ENCODE measurements at regions not wholly inside any gene's neighbourhood (a gene's known extent, or its start where the extent isn't known, plus 50 kb on each side); places are given as distances from the start of the nearest gene placed in this dataset.

GRCh38 chr15:96756146-96756545 is 425.6 kb downstream of the NR2F2 start:
- Mint-ChIP-seq H3K9me3 (peaks cover 0 to 9% (median 2%) of the 10 kb centered on the region in 11 donors), H3K27ac (no peak overlapping the region), H3K27me3 (peaks cover 0 to 3% (median 0%) of the 10 kb centered on the region in 5 donors), H3K36me3 (no peaks in the 10 kb centered on the region), H3K4me3 (no peak overlapping the region), H3K4me1 (no peaks in the 10 kb centered on the region)
- ATAC-seq = no peak
- intact Hi-C loops (cut with micrococcal nuclease) = no loop called here
- no peaks in the 10 kb centered on the region for H3K36me3 ChIP-seq (ENCODE audit: control insufficient read depth in 2 of 3, insufficient read depth in 3 of 3, low read length in 3 of 3)
- H3K27ac ChIP-seq (ENCODE audit: low read depth, low read length) = no peak overlapping the region
- ChIA-PET CTCF (no interaction called here), POLR2A (no interaction called here)
- no peaks in the 10 kb centered on the region for H3K9me3 ChIP-seq (ENCODE audit: control insufficient read depth in 2 of 3, low read length in 3 of 3)
- H3K4me1 ChIP-seq (ENCODE audit: control insufficient read depth in 2 of 2, insufficient read depth in 2 of 2, low read length in 2 of 2) = no peaks in the 10 kb centered on the region
- DNase-seq = no peak
- no peaks in the 10 kb centered on the region for H3K27me3 ChIP-seq (ENCODE audit: control insufficient read depth in 2 of 2, insufficient read depth in 2 of 2, low read length in 2 of 2)
- no peak overlapping the region for H3K4me3 ChIP-seq (ENCODE audit: low read length)

- H3K36me3 ChIP-seq (ENCODE audit: control insufficient read depth in 2 of 3, insufficient read depth in 3 of 3, low read length in 3 of 3) = no peaks in the 10 kb centered on the region
- no peak for DNase-seq
- no peaks in the 10 kb centered on the region for H3K27me3 ChIP-seq (ENCODE audit: control insufficient read depth in 2 of 2, insufficient read depth in 2 of 2, low read length in 2 of 2)
- no peak overlapping the region for H3K4me3 ChIP-seq (ENCODE audit: low read length)
- H3K27me3 Mint-ChIP-seq = peaks cover 0 to 3% (median 0%) of the 10 kb centered on the region in 5 donors
- no peak overlapping the region for H3K27ac Mint-ChIP-seq
- no peaks in the 10 kb centered on the region for H3K9me3 ChIP-seq (ENCODE audit: control insufficient read depth in 2 of 3, low read length in 3 of 3)
- H3K27ac ChIP-seq (ENCODE audit: low read depth, low read length) = no peak overlapping the region
- intact Hi-C loops (cut with micrococcal nuclease) = no loop called here
- ATAC-seq = no peak
- ChIA-PET CTCF (no interaction called here), POLR2A (no interaction called here)
- H3K4me3 Mint-ChIP-seq = no peak overlapping the region
- H3K9me3 Mint-ChIP-seq = peaks cover 0 to 9% (median 2%) of the 10 kb centered on the region in 11 donors
- H3K4me1 ChIP-seq (ENCODE audit: control insufficient read depth in 2 of 2, insufficient read depth in 2 of 2, low read length in 2 of 2) = no peaks in the 10 kb centered on the region
- no peaks in the 10 kb centered on the region for H3K36me3 Mint-ChIP-seq
- H3K4me1 Mint-ChIP-seq = no peaks in the 10 kb centered on the region
Measured at GRCh38 chr15:96756656-96757055, 426.2 kb downstream of the NR2F2 start.

- ChIA-PET CTCF (no interaction called here), POLR2A (no interaction called here)
- no peak overlapping the region for H3K4me3 ChIP-seq (ENCODE audit: low read length)
- no peaks in the 10 kb centered on the region for H3K9me3 ChIP-seq (ENCODE audit: control insufficient read depth in 2 of 3, low read length in 3 of 3)
- H3K4me1 ChIP-seq (ENCODE audit: control insufficient read depth in 2 of 2, insufficient read depth in 2 of 2, low read length in 2 of 2) = no peaks in the 10 kb centered on the region
- peaks cover 0 to 5% (median 0%) of the 10 kb centered on the region in 11 donors for H3K9me3 Mint-ChIP-seq
- H3K4me1 Mint-ChIP-seq = no peaks in the 10 kb centered on the region
- no peaks in the 10 kb centered on the region for H3K36me3 ChIP-seq (ENCODE audit: control insufficient read depth in 2 of 3, insufficient read depth in 3 of 3, low read length in 3 of 3)
- ATAC-seq = no peak
- H3K36me3 Mint-ChIP-seq = no peaks in the 10 kb centered on the region
- no peak for DNase-seq
- H3K27me3 ChIP-seq (ENCODE audit: control insufficient read depth in 2 of 2, insufficient read depth in 2 of 2, low read length in 2 of 2) = no peaks in the 10 kb centered on the region
- intact Hi-C loops (cut with micrococcal nuclease) = no loop called here
- no peak overlapping the region for H3K4me3 Mint-ChIP-seq
- H3K27me3 Mint-ChIP-seq = no peaks in the 10 kb centered on the region
- no peak overlapping the region for H3K27ac Mint-ChIP-seq
- no peak overlapping the region for H3K27ac ChIP-seq (ENCODE audit: low read depth, low read length)
Measured at GRCh38 chr15:96762566-96762965, 432.1 kb downstream of the NR2F2 start.

- Histone ChIP-seq H3K27ac (ENCODE audit: low read depth, low read length) (no peak overlapping the region), H3K9me3 (ENCODE audit: control insufficient read depth in 2 of 3, low read length in 3 of 3) (no peaks in the 10 kb centered on the region), H3K4me1 (ENCODE audit: control insufficient read depth in 2 of 2, insufficient read depth in 2 of 2, low read length in 2 of 2) (no peaks in the 10 kb centered on the region), H3K27me3 (ENCODE audit: control insufficient read depth in 2 of 2, insufficient read depth in 2 of 2, low read length in 2 of 2) (no peaks in the 10 kb centered on the region), H3K36me3 (ENCODE audit: control insufficient read depth in 2 of 3, insufficient read depth in 3 of 3, low read length in 3 of 3) (no peaks in the 10 kb centered on the region), H3K4me3 (ENCODE audit: low read length) (no peak overlapping the region)
- no peak for DNase-seq
- Mint-ChIP-seq H3K36me3 (no peaks in the 10 kb centered on the region), H3K27me3 (peaks cover 0 to 5% (median 0%) of the 10 kb centered on the region in 5 donors), H3K4me3 (no peak overlapping the region), H3K27ac (no peak overlapping the region), H3K4me1 (no peaks in the 10 kb centered on the region), H3K9me3 (peaks cover 0 to 5% (median 0%) of the 10 kb centered on the region in 11 donors)
- ATAC-seq = no peak
- ChIA-PET POLR2A (no interaction called here), CTCF (no interaction called here)
- intact Hi-C loops (cut with micrococcal nuclease) = no loop called here
Measured at GRCh38 chr15:96764501-96764900, 434.0 kb downstream of the NR2F2 start.

- H3K36me3 Mint-ChIP-seq = no peaks in the 10 kb centered on the region
- H3K4me1 ChIP-seq (ENCODE audit: control insufficient read depth in 2 of 2, insufficient read depth in 2 of 2, low read length in 2 of 2) = no peaks in the 10 kb centered on the region
- POLR2A ChIA-PET = no interaction called here
- no peak for ATAC-seq
- no peak overlapping the region for H3K4me3 ChIP-seq (ENCODE audit: low read length)
- peaks cover 0 to 5% (median 0%) of the 10 kb centered on the region in 5 donors for H3K27me3 Mint-ChIP-seq
- no peaks in the 10 kb centered on the region for H3K36me3 ChIP-seq (ENCODE audit: control insufficient read depth in 2 of 3, insufficient read depth in 3 of 3, low read length in 3 of 3)
- H3K4me1 Mint-ChIP-seq = no peaks in the 10 kb centered on the region
- DNase-seq = no peak
- no peaks in the 10 kb centered on the region for H3K9me3 ChIP-seq (ENCODE audit: control insufficient read depth in 2 of 3, low read length in 3 of 3)
- CTCF ChIA-PET = no interaction called here
- H3K9me3 Mint-ChIP-seq = peaks cover 0 to 2% (median 0%) of the 10 kb centered on the region in 11 donors
- H3K4me3 Mint-ChIP-seq = no peak overlapping the region
- no peak overlapping the region for H3K27ac Mint-ChIP-seq
- intact Hi-C loops (cut with micrococcal nuclease) = no loop called here
- no peaks in the 10 kb centered on the region for H3K27me3 ChIP-seq (ENCODE audit: control insufficient read depth in 2 of 2, insufficient read depth in 2 of 2, low read length in 2 of 2)
- H3K27ac ChIP-seq (ENCODE audit: low read depth, low read length) = no peak overlapping the region
Measured at GRCh38 chr15:96764946-96765345, 434.4 kb downstream of the NR2F2 start.

- Mint-ChIP-seq H3K27ac (no peak overlapping the region), H3K36me3 (no peaks in the 10 kb centered on the region), H3K4me1 (no peaks in the 10 kb centered on the region), H3K4me3 (no peak overlapping the region), H3K9me3 (peaks cover 0 to 2% (median 0%) of the 10 kb centered on the region in 11 donors), H3K27me3 (peaks cover 0 to 5% (median 0%) of the 10 kb centered on the region in 5 donors)
- Histone ChIP-seq H3K4me1 (ENCODE audit: control insufficient read depth in 2 of 2, insufficient read depth in 2 of 2, low read length in 2 of 2) (no peaks in the 10 kb centered on the region), H3K27ac (ENCODE audit: low read depth, low read length) (no peak overlapping the region), H3K27me3 (ENCODE audit: control insufficient read depth in 2 of 2, insufficient read depth in 2 of 2, low read length in 2 of 2) (no peaks in the 10 kb centered on the region), H3K36me3 (ENCODE audit: control insufficient read depth in 2 of 3, insufficient read depth in 3 of 3, low read length in 3 of 3) (no peaks in the 10 kb centered on the region), H3K4me3 (ENCODE audit: low read length) (no peak overlapping the region), H3K9me3 (ENCODE audit: control insufficient read depth in 2 of 3, low read length in 3 of 3) (no peaks in the 10 kb centered on the region)
- CTCF ChIA-PET = no interaction called here
- intact Hi-C loops (cut with micrococcal nuclease) = no loop called here
- DNase-seq (no peak), ATAC-seq (no peak)
- POLR2A ChIA-PET = no interaction called here
Measured at GRCh38 chr15:96766366-96766765, 435.9 kb downstream of the NR2F2 start.

GRCh38 chr15:96767703-96768434 is 437.4 kb downstream of the NR2F2 start:
- no peaks in the 10 kb centered on the region for H3K4me1 ChIP-seq (ENCODE audit: control insufficient read depth in 2 of 2, insufficient read depth in 2 of 2, low read length in 2 of 2)
- ChIA-PET CTCF (no interaction called here), POLR2A (no interaction called here)
- H3K27ac ChIP-seq (ENCODE audit: low read depth, low read length) = no peak overlapping the region
- no peak for DNase-seq
- Mint-ChIP-seq H3K9me3 (peaks cover 0 to 2% (median 0%) of the 10 kb centered on the region in 11 donors), H3K27ac (no peak overlapping the region), H3K4me1 (no peaks in the 10 kb centered on the region), H3K27me3 (peaks cover 0 to 5% (median 0%) of the 10 kb centered on the region in 5 donors), H3K4me3 (no peak overlapping the region), H3K36me3 (no peaks in the 10 kb centered on the region)
- ATAC-seq = no peak
- no peaks in the 10 kb centered on the region for H3K36me3 ChIP-seq (ENCODE audit: control insufficient read depth in 2 of 3, insufficient read depth in 3 of 3, low read length in 3 of 3)
- no peak overlapping the region for H3K4me3 ChIP-seq (ENCODE audit: low read length)
- intact Hi-C loops (cut with micrococcal nuclease) = no loop called here
- no peaks in the 10 kb centered on the region for H3K27me3 ChIP-seq (ENCODE audit: control insufficient read depth in 2 of 2, insufficient read depth in 2 of 2, low read length in 2 of 2)
- H3K9me3 ChIP-seq (ENCODE audit: control insufficient read depth in 2 of 3, low read length in 3 of 3) = no peaks in the 10 kb centered on the region
